Fibroblast of lung (primary cell): ENCODE measurements at regions not wholly inside any gene's neighbourhood (a gene's known extent, or its start where the extent isn't known, plus 50 kb on each side); places are given as distances from the start of the nearest gene placed in this dataset.

Experiments
- CTCF ChIP-seq, 2 donors: IDR thresholded peaks in 1 of 2; conservative IDR thresholded peaks in 1 of 2; 1 replicate in 1 of 2; 2 replicates in 1 of 2; pipeline ENCODE4 v1.5.1; 2011 to 2012; ENCODE audit warnings: low read length in 2 of 2, control low read depth in 1 of 2, inconsistent platforms in 1 of 2, low read depth in 1 of 2, mild to moderate bottlenecking in 1 of 2
- EZH2 ChIP-seq: IDR thresholded peaks from 2 replicates; pipeline ENCODE4 v1.5.1; 2012; ENCODE audit warnings: low read length, control low read depth, mild to moderate bottlenecking; ENCODE audit errors: missing control alignments

- TF ChIP-seq CTCF (conservative IDR thresholded peaks at IDR 0.05 in 1 of 2, IDR thresholded peaks at IDR 0.05 in 1 of 2; ENCODE audit: low read depth in 1 of 2, low read length in 2 of 2): no peak
- no peak for TF ChIP-seq EZH2
Measured at GRCh38 chr16:85262558-85263238, 150.4 kb upstream of the CIBAR2 start.
